Prostate gland (tissue), 2 donors: ENCODE measurements at regions not wholly inside any gene's neighbourhood (a gene's known extent, or its start where the extent isn't known, plus 50 kb on each side); places are given as distances from the start of the nearest gene placed in this dataset.

Source experiments
- DNase-seq: peaks from one replicate; pipeline ENCODE4 v3.0.0-alpha.2; 2019; ENCODE audit warnings: low spot score
- H3K27ac ChIP-seq, 2 donors: fragments of 200-600 bp; sonication (generic); 2 replicates each; pipeline ENCODE4 v1.5.1; 2017 to 2019
- H3K27me3 ChIP-seq: fragments of 200-600 bp; sonication (generic); replicated peaks from 2 replicates; pipeline ENCODE4 v1.5.1; 2019; ENCODE audit not compliant: insufficient read depth
- H3K36me3 ChIP-seq, 2 donors: fragments of 200-600 bp; sonication (generic); 1 replicate in 1 of 2; 2 replicates in 1 of 2; pipeline versions ENCODE4 v1.5.1 to v1.8.1; 2017 to 2019
- H3K4me1 ChIP-seq: fragments of 200-600 bp; sonication (generic); replicated peaks from 2 replicates; pipeline ENCODE4 v1.5.1; 2019
- H3K4me3 ChIP-seq, 2 donors: fragments of 200-600 bp; sonication (generic); 2 replicates each; pipeline ENCODE4 v1.5.1; 2017 to 2019
- H3K9me3 ChIP-seq: fragments of 200-600 bp; sonication (generic); 2 replicates; pipeline ENCODE4 v1.5.1; 2017
- CTCF ChIP-seq, 4 experiments: fragments of 200-600 bp in 2 of 4; fragments of 450-650 bp in 2 of 4; sonication (generic) in 2 of 4; IDR thresholded peaks; 1 replicate in 3 of 4; 2 replicates in 1 of 4; pipeline ENCODE4 v1.5.1; 2016 to 2019; ENCODE audit warnings: antibody characterized with exemption in 4 of 4, mild to moderate bottlenecking in 2 of 4, moderate library complexity in 2 of 4
- POLR2A ChIP-seq: fragments of 450-650 bp; IDR thresholded peaks from one replicate; pipeline ENCODE4 v1.6.1; 2016; ENCODE audit warnings: antibody characterized with exemption, mild to moderate bottlenecking
- POLR2AphosphoS5 ChIP-seq: sonication (generic); formaldehyde crosslinking; IDR thresholded peaks from one replicate; pipeline ENCODE4 v1.6.1; 2017; ENCODE audit warnings: antibody characterized with exemption
- WGBS: methylation state at CpG from one replicate; pipeline ENCODE4 v1.1.5; 2018; 5-methylcytosine and 5-hydroxymethylcytosine counted together
- intact Hi-C: fragments of 100-400 bp; cut with DNase I; formaldehyde crosslinking; loops from one replicate; pipeline ENCODE4 v1.14.2; 2022

GRCh38 chr2:120815292-120815691, 79.6 kb downstream of the GLI2 start:
- Histone ChIP-seq H3K9me3 (no peaks in the 10 kb centered on the region), H3K27ac (no peak overlapping the region), H3K36me3 (no peaks in the 10 kb centered on the region), H3K27me3 (no peaks in the 10 kb centered on the region), H3K4me3 (no peak overlapping the region), H3K4me1 (no peaks in the 10 kb centered on the region)
- no peak for TF ChIP-seq CTCF (IDR thresholded peaks at IDR 0.05)
- no peak for TF ChIP-seq POLR2AphosphoS5
- no peak for TF ChIP-seq POLR2A
- intact Hi-C loops, result no loop called here
- no peak for DNase-seq
- WGBS, result 74% methylated on average over 12 of the region's 12 CpGs

- H3K4me1 ChIP-seq, result no peaks in the 10 kb centered on the region
- H3K27ac ChIP-seq, result no peak overlapping the region
- intact Hi-C loops, result no loop called here
- H3K36me3 ChIP-seq, result no peaks in the 10 kb centered on the region
- no peak for TF ChIP-seq CTCF (IDR thresholded peaks at IDR 0.05)
- no peak for TF ChIP-seq POLR2AphosphoS5
- no peak for TF ChIP-seq POLR2A
- peak; percentile 50 for DNase-seq
- H3K4me3 ChIP-seq, result no peak overlapping the region
- 81% methylated on average over 25 of the region's 25 CpGs for WGBS
- H3K9me3 ChIP-seq, result no peaks in the 10 kb centered on the region
- H3K27me3 ChIP-seq, result no peaks in the 10 kb centered on the region
Measured at GRCh38 chr2:120817136-120817955, 81.7 kb downstream of the GLI2 start.

GRCh38 chr2:120817956-120818325, 82.3 kb downstream of the GLI2 start:
- intact Hi-C loops, result no loop called here
- WGBS, result 83% methylated on average over 2 of the region's 3 CpGs
- TF ChIP-seq POLR2AphosphoS5, result no peak
- no peak for TF ChIP-seq CTCF (IDR thresholded peaks at IDR 0.05)
- TF ChIP-seq POLR2A, result no peak
- no peaks in the 10 kb centered on the region for H3K4me1 ChIP-seq
- no peak overlapping the region for H3K4me3 ChIP-seq
- no peak overlapping the region for H3K27ac ChIP-seq
- DNase-seq, result no peak
- no peaks in the 10 kb centered on the region for H3K36me3 ChIP-seq
- H3K9me3 ChIP-seq, result no peaks in the 10 kb centered on the region
- no peaks in the 10 kb centered on the region for H3K27me3 ChIP-seq

- Histone ChIP-seq H3K9me3 (no peaks in the 10 kb centered on the region), H3K27ac (no peak overlapping the region)
Measured at GRCh38 chr2:120818441-120818920, 82.8 kb downstream of the GLI2 start.

More at GRCh38 chr2:120818441-120818920, 82.8 kb downstream of the GLI2 start:
- WGBS, result 67% methylated on average over 9 of the region's 10 CpGs
- Histone ChIP-seq H3K4me3 (no peak overlapping the region), H3K4me1 (no peaks in the 10 kb centered on the region), H3K36me3 (no peaks in the 10 kb centered on the region), H3K27me3 (no peaks in the 10 kb centered on the region)
- no peak for TF ChIP-seq POLR2AphosphoS5
- no peak for TF ChIP-seq CTCF (IDR thresholded peaks at IDR 0.05)
- no peak for TF ChIP-seq POLR2A
- intact Hi-C loops, result no loop called here
- DNase-seq, result no peak
